Suprapubic skin (tissue), 4 donors: ENCODE measurements at regions not wholly inside any gene's neighbourhood (a gene's known extent, or its start where the extent isn't known, plus 50 kb on each side); places are given as distances from the start of the nearest gene placed in this dataset.

Source experiments
- DNase-seq, 2 donors: peaks; one replicate each; pipeline ENCODE4 v3.0.0-alpha.2; 2019; ENCODE audit warnings: low spot score in 2 of 2
- H3K27ac ChIP-seq: fragments of 200-600 bp; sonication (generic); one replicate; pipeline ENCODE4 v1.5.1; 2019
- H3K27me3 ChIP-seq: fragments of 200-600 bp; sonication (generic); one replicate; pipeline ENCODE4 v1.5.1; 2019
- H3K36me3 ChIP-seq: fragments of 200-600 bp; sonication (generic); one replicate; pipeline ENCODE4 v1.5.1; 2019
- H3K4me1 ChIP-seq: fragments of 200-600 bp; sonication (generic); one replicate; pipeline ENCODE4 v1.5.1; 2019
- H3K4me3 ChIP-seq: fragments of 200-600 bp; sonication (generic); one replicate; pipeline ENCODE4 v1.5.1; 2019; ENCODE audit warnings: mild to moderate bottlenecking
- H3K9me3 ChIP-seq: fragments of 200-600 bp; sonication (generic); one replicate; pipeline ENCODE4 v1.5.1; 2019
- EP300 ChIP-seq: sonication (generic); formaldehyde crosslinking; IDR thresholded peaks from one replicate; pipeline ENCODE4 v1.6.1; 2017; ENCODE audit warnings: antibody characterized with exemption
- POLR2A ChIP-seq, 2 donors: fragments of 450-650 bp; IDR thresholded peaks; one replicate each; pipeline ENCODE4 v1.6.1; 2017; ENCODE audit warnings: antibody characterized with exemption in 2 of 2, mild to moderate bottlenecking in 2 of 2, moderate library complexity in 2 of 2
- POLR2AphosphoS5 ChIP-seq, 3 donors: sonication (generic); formaldehyde crosslinking; IDR thresholded peaks; one replicate each; pipeline ENCODE4 v1.6.1; 2017; ENCODE audit warnings: antibody characterized with exemption in 3 of 3
- WGBS: methylation state at CpG from one replicate; pipeline ENCODE4 v1.1.5; 2018; 5-methylcytosine and 5-hydroxymethylcytosine counted together
- TF ChIP-seq, protein P1 (sequence below), 2 donors: fragments of 200-600 bp in 1 of 2; fragments of 450-650 bp in 1 of 2; sonication (generic) in 1 of 2; IDR thresholded peaks; one replicate each; pipeline ENCODE4 v1.5.1; 2016 to 2019; ENCODE audit warnings: antibody characterized with exemption in 2 of 2, mild to moderate bottlenecking in 1 of 2, moderate library complexity in 1 of 2

DNA sequence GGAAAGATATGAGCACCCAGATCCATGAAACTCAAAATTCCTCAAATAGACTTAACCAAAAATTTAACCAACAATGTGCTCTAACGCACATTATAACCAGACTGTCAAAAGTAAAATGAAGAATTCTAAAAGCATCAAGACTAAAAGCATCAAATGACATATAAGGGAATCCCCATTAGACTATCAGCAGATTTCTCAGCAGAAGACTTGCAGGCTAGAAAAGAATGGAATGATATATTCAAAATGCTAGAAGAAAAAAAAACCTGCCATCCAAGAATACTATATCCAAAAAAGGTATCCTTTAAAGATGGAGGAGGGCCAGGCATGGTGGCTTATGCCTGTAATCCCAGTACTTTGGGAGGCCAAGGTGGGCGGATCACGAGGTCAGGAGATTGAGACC, 117.5 kb upstream of the UBASH3B start:
- Histone ChIP-seq H3K27ac (no peak overlapping the region), H3K36me3 (no peaks in the 10 kb centered on the region), H3K4me3 (no peak overlapping the region), H3K4me1 (no peaks in the 10 kb centered on the region), H3K27me3 (no peaks in the 10 kb centered on the region), H3K9me3 (peaks cover 12% of the 10 kb centered on the region)
- no peak for TF ChIP-seq POLR2A (IDR thresholded peaks at IDR 0.05)
- TF ChIP-seq, protein P1, sequence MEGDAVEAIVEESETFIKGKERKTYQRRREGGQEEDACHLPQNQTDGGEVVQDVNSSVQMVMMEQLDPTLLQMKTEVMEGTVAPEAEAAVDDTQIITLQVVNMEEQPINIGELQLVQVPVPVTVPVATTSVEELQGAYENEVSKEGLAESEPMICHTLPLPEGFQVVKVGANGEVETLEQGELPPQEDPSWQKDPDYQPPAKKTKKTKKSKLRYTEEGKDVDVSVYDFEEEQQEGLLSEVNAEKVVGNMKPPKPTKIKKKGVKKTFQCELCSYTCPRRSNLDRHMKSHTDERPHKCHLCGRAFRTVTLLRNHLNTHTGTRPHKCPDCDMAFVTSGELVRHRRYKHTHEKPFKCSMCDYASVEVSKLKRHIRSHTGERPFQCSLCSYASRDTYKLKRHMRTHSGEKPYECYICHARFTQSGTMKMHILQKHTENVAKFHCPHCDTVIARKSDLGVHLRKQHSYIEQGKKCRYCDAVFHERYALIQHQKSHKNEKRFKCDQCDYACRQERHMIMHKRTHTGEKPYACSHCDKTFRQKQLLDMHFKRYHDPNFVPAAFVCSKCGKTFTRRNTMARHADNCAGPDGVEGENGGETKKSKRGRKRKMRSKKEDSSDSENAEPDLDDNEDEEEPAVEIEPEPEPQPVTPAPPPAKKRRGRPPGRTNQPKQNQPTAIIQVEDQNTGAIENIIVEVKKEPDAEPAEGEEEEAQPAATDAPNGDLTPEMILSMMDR (IDR thresholded peaks at IDR 0.05), result no peak
- TF ChIP-seq EP300, result no peak
- TF ChIP-seq POLR2AphosphoS5 (IDR thresholded peaks at IDR 0.05), result no peak
- DNase-seq, result no peak
- WGBS, result 95% methylated on average over 3 of the region's 3 CpGs

DNA sequence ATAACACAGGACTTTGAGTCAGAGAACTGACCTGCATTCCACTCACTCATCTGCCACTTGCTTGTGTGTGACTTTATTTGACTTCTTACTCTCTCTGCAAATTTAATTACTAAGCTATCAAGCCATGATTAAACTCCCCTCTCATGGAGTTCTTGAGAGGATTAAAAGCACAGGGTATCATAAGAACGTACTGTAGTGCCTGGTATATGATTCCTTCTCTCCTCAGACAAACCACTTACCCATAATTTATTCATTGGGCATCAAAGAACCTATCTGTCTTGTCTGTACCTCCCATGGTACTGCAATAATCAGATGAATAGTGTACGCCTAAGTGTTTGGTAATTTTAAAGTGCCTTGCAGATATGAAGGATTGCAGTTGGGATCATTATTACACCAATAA, 130.6 kb upstream of the UBASH3B start:
- WGBS, result 63% methylated on average over 2 of the region's 2 CpGs
- H3K4me3 ChIP-seq, result no peak overlapping the region
- no peaks in the 10 kb centered on the region for H3K36me3 ChIP-seq
- no peaks in the 10 kb centered on the region for H3K9me3 ChIP-seq
- DNase-seq, result no peak
- H3K27me3 ChIP-seq, result no peaks in the 10 kb centered on the region
- peaks cover 4% of the 10 kb centered on the region for H3K4me1 ChIP-seq
- no peak for TF ChIP-seq POLR2AphosphoS5 (IDR thresholded peaks at IDR 0.05)
- no peak for TF ChIP-seq EP300
- TF ChIP-seq, protein P1 (IDR thresholded peaks at IDR 0.05), result no peak
- TF ChIP-seq POLR2A (IDR thresholded peaks at IDR 0.05), result no peak
- no peak overlapping the region for H3K27ac ChIP-seq

DNA sequence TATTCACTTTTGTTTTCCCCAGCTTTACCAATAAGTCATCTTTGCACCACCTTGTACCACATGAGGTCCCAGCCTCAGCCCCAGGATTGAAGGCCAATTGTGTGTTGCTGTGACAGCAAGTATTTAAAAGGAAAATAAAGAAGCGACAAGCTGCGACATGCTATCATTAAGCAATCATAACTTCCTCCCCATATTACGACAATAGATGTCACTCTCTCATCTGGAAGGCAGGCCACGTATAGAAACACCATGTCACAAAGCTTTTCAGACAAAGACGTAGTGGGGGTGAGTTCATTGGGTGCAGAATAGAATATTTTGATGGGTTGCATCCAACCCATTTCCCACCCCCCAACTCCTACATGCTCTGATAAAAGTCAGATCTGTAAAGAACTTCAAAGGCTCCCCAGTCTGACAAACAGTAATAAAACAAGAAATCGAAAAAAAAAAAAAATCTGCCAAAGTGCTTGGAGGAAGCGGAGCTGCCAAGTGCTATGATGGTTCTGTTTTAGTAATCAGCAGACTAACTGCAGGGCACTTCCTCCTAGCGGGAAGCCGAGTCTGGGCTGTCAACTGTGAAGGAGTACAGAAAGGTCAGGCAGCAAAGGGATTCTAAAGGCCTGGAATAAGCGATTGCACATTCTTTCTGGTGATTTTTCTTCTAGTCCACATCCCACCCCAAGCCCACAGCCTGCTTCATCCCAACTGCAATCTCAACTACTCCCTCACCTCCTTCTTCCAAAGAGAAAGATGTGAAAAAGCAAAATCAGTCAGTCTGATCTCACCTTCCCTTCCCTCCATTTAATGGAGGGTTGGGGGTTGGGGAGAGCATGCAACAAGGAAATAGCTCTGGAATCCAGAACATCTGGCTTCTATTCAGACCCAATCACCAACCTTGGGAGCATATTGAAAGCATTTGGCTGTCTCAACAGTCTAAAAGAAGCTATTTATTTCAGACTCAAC, 131.4 kb upstream of the UBASH3B start:
- no peak for DNase-seq

DNA sequence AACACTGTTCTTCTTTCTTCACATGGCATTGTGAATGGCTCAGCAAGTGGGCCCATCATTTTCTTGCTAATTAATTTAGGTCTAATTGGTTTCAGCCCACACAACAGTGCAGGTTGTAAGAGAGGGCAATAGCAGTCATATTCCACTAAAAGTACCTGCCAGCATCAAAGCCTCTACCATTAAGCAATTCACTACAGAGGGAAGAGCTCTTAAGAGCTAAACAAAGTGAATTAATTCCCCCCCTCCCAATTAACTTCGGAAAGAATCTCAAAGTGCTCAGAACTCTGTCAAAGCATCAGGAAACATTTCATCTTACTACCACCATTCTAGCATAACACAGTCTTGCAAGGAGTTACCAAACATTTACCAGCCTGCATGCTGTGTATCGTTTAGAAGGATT, 133.9 kb upstream of the UBASH3B start:
- no peak for DNase-seq
- H3K9me3 ChIP-seq, result no peaks in the 10 kb centered on the region
- whole genome bisulfite sequencing, result 61% methylated on average over 2 of the region's 2 CpGs

More for the DNA sequence above, 131.4 kb upstream of the UBASH3B start:
- H3K27ac ChIP-seq, result no peak overlapping the region
- 30% methylated on average over 10 of the region's 10 CpGs for WGBS
- H3K9me3 ChIP-seq, result no peaks in the 10 kb centered on the region
- H3K36me3 ChIP-seq, result no peaks in the 10 kb centered on the region
- peaks cover 4% of the 10 kb centered on the region for H3K4me1 ChIP-seq
- TF ChIP-seq EP300 (no peak), POLR2A (IDR thresholded peaks at IDR 0.05) (no peak), POLR2AphosphoS5 (IDR thresholded peaks at IDR 0.05) (no peak)
- TF ChIP-seq, protein P1 (IDR thresholded peaks at IDR 0.05), result no peak
- H3K4me3 ChIP-seq, result no peak overlapping the region
- no peaks in the 10 kb centered on the region for H3K27me3 ChIP-seq

More for the DNA sequence above, 133.9 kb upstream of the UBASH3B start:
- TF ChIP-seq POLR2AphosphoS5 (IDR thresholded peaks at IDR 0.05) (no peak), EP300 (no peak), POLR2A (IDR thresholded peaks at IDR 0.05) (no peak)
- TF ChIP-seq, protein P1 (IDR thresholded peaks at IDR 0.05), result no peak
- Histone ChIP-seq H3K27me3 (no peaks in the 10 kb centered on the region), H3K4me1 (peaks cover 4% of the 10 kb centered on the region), H3K36me3 (no peaks in the 10 kb centered on the region), H3K27ac (no peak overlapping the region), H3K4me3 (no peak overlapping the region)
